Chondrocyte (in vitro differentiated cells): ENCODE measurements at regions not wholly inside any gene's neighbourhood (a gene's known extent, or its start where the extent isn't known, plus 50 kb on each side); places are given as distances from the start of the nearest gene placed in this dataset.

ENCODE experiments used
- DNase-seq: peaks from one replicate; pipeline ENCODE4 v3.0.0; 2021; ENCODE audit warnings: mixed read lengths, low spot score
- H3K27ac Mint-ChIP-seq: one replicate; pipeline ENCODE4 v1.8.0; 2021; ENCODE audit warnings: mild to moderate bottlenecking, moderate library complexity, mixed read lengths; ENCODE audit not compliant: unreplicated experiment
- H3K27me3 Mint-ChIP-seq: 2 replicates; pipeline ENCODE4 v1.8.0; 2021; ENCODE audit warnings: low read depth, mixed read lengths
- H3K36me3 Mint-ChIP-seq: 2 replicates; pipeline ENCODE4 v1.8.0; 2021; ENCODE audit warnings: low read depth, mixed read lengths
- H3K4me1 Mint-ChIP-seq: 2 replicates; pipeline ENCODE4 v1.8.0; 2021; ENCODE audit warnings: low read depth, mild to moderate bottlenecking, mixed read lengths
- H3K4me3 Mint-ChIP-seq: one replicate; pipeline ENCODE4 v1.8.0; 2021; ENCODE audit warnings: mild to moderate bottlenecking, moderate library complexity, mixed read lengths; ENCODE audit not compliant: unreplicated experiment
- H3K9me3 Mint-ChIP-seq: 2 replicates; pipeline ENCODE4 v1.8.0; 2021; ENCODE audit warnings: low read depth, mixed read lengths
- TF ChIP-seq, protein P1 (sequence below): fragments of 200-600 bp; sonication (generic); IDR thresholded peaks from 2 replicates; pipeline ENCODE4 v1.5.0; 2021; ENCODE audit warnings: antibody characterized with exemption, mild to moderate bottlenecking, moderate library complexity

DNA sequence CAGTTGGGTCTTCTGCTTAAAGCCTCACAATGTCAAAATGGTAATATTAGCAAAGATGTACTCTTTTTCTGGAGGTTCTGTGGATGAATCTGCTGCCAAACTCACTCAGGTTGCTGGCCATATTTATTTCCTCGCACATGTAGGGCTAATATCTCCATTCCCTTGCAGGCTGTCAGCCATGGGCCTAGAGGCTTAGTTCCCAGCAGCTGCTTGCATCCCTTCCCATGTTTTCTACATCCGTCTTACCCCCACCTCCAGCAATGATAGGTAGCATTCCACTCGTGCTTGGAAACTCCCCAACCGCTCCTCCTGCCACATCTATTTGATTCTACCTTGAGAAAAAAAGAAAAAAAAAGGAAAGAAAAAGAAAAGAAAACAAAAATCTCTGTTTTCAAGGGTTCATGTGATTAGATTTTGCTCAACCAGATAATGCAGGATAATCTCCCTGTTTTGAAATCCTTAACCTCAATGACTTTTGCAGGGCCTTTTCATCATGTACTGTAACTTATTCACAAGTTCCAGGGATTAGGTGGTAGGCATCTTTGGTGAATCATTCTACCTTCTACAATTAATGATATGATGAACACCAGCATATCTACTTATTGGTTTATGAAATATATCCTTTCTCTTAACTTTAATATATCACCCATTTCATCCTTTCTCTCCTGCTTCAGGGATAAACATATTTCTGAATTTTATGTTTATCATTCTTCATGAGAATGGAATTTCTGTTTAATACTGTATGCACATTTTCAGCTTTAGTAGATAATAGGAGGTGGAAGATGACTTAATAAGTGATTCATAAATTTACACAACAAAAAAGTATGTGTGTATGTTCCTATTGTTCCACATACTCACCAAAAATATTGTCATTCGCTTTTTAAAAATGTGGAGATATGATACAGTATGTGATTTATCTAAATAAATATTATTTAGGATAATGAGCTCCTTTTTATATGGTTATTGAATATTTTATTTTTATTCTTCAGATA lies 931.9 kb downstream of the SLITRK5 start:
- TF ChIP-seq, protein P1, sequence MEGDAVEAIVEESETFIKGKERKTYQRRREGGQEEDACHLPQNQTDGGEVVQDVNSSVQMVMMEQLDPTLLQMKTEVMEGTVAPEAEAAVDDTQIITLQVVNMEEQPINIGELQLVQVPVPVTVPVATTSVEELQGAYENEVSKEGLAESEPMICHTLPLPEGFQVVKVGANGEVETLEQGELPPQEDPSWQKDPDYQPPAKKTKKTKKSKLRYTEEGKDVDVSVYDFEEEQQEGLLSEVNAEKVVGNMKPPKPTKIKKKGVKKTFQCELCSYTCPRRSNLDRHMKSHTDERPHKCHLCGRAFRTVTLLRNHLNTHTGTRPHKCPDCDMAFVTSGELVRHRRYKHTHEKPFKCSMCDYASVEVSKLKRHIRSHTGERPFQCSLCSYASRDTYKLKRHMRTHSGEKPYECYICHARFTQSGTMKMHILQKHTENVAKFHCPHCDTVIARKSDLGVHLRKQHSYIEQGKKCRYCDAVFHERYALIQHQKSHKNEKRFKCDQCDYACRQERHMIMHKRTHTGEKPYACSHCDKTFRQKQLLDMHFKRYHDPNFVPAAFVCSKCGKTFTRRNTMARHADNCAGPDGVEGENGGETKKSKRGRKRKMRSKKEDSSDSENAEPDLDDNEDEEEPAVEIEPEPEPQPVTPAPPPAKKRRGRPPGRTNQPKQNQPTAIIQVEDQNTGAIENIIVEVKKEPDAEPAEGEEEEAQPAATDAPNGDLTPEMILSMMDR: no peak
- Mint-ChIP-seq H3K4me1 (no peaks in the 10 kb centered on the region), H3K27ac (no peak overlapping the region), H3K9me3 (peaks cover 5% of the 10 kb centered on the region), H3K36me3 (no peaks in the 10 kb centered on the region), H3K4me3 (no peak overlapping the region), H3K27me3 (no peaks in the 10 kb centered on the region)
- no peak for DNase-seq

DNA sequence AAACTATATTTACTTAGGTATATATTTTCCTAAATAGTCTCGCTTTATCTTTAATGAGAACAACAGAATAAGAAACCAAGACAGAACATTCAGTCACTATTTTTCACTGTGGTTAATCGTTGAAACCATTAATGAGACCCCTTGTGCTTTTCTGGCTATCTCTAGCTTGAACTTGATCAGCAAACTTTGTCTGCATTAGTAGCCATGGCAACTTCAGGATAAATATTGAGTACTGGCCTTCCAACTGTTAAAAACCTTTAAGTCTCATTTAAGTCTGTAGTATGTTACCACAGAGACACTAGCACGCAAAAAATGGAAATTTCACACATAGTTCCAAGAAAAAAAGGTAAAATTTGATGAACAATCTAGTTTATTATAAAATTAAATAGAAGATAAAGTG lies 946.0 kb downstream of the SLITRK5 start:
- TF ChIP-seq, protein P1: no peak
- no peak overlapping the region for H3K27ac Mint-ChIP-seq

DNA sequence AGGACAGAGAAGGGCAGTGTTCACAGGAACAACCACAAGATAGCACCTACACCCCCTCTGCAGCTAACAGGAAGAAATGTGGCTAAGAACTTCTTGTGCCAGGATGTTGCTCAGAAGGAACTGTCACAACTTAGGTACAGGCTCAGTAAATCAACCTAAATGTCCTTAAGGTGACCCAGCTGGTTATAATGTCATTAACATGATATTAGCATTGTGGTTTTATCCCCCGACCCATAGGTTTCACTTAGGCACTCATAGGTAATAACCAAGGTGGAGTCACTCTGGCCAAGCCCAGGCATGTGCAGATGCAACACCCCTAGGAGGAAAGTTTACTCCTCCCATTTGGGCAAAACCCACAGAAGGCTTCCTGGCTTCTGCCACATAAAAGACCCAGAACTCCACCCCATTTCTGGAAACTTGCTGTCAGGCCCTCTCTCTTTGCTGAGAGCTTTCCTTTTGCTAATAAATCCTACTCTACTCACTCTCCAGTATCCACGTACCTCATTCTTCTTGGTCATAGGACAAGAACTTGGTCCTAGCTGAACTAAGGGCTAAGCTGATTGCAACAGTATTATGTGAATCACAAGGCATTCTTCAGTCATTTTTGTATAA lies 951.3 kb downstream of the SLITRK5 start:
- no peaks in the 10 kb centered on the region for H3K4me1 Mint-ChIP-seq
- H3K4me3 Mint-ChIP-seq: no peak overlapping the region
- H3K27me3 Mint-ChIP-seq: no peaks in the 10 kb centered on the region
- no peak for DNase-seq
- TF ChIP-seq, protein P1: no peak
- peaks cover 2% of the 10 kb centered on the region for H3K9me3 Mint-ChIP-seq
- H3K27ac Mint-ChIP-seq: no peak overlapping the region
- H3K36me3 Mint-ChIP-seq: no peaks in the 10 kb centered on the region

More for the DNA sequence above, 946.0 kb downstream of the SLITRK5 start:
- H3K36me3 Mint-ChIP-seq: no peaks in the 10 kb centered on the region
- peaks cover 3% of the 10 kb centered on the region for H3K9me3 Mint-ChIP-seq
- H3K4me3 Mint-ChIP-seq: no peak overlapping the region
- no peaks in the 10 kb centered on the region for H3K27me3 Mint-ChIP-seq
- no peak for DNase-seq
- no peaks in the 10 kb centered on the region for H3K4me1 Mint-ChIP-seq

DNA sequence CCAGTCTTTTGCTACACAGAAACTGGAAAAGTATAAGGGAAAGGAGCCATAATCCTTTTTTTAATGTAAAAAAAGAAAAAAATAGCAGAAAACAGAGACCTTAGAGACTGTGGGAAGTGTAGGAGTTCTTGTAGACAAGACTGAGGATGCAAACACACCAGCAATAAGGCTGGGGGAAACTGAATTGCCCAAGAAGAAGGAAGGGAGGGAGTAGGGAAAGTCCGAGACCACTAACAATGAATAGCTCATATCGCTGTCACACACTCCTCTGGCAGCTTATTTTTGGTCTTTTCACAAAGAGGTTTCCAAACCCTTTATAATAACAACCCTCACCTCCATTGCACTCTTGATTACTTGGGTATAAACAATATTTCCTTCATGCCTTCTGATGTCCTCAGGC lies 952.0 kb downstream of the SLITRK5 start:
- H3K36me3 Mint-ChIP-seq: no peaks in the 10 kb centered on the region
- DNase-seq: no peak
- no peaks in the 10 kb centered on the region for H3K4me1 Mint-ChIP-seq
- H3K27me3 Mint-ChIP-seq: no peaks in the 10 kb centered on the region
- TF ChIP-seq, protein P1: no peak
- H3K9me3 Mint-ChIP-seq: peaks cover 2% of the 10 kb centered on the region
- H3K4me3 Mint-ChIP-seq: no peak overlapping the region
- H3K27ac Mint-ChIP-seq: no peak overlapping the region

DNA sequence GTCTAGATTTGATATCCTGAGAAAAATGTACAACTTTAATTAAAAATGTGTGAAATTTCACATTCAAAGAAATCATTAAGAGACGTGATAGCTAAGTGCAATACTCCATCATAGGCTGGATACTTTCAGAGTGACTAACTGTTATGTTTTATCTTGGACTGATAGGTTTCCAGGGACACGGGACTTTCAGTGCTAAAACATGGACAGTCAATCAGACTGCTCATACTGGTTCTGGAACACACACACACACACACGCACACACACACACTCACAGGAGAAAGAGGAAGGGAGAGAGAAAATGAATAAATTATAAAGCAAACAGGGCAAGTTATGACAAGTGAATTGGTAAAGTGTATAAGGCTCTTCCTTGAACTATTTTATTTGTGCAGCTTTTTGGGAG lies 955.9 kb downstream of the SLITRK5 start:
- H3K4me3 Mint-ChIP-seq: no peak overlapping the region
- no peak overlapping the region for H3K27ac Mint-ChIP-seq
- TF ChIP-seq, protein P1: no peak

More for the DNA sequence above, 955.9 kb downstream of the SLITRK5 start:
- Mint-ChIP-seq H3K4me1 (no peaks in the 10 kb centered on the region), H3K36me3 (no peaks in the 10 kb centered on the region), H3K9me3 (peaks cover 2% of the 10 kb centered on the region), H3K27me3 (no peaks in the 10 kb centered on the region)
- DNase-seq: no peak
